ENCODE measurements at regions not wholly inside any gene's neighbourhood (a gene's known extent, or its start where the extent isn't known, plus 50 kb on each side); places are given as distances from the start of the nearest gene placed in this dataset.

DNA sequence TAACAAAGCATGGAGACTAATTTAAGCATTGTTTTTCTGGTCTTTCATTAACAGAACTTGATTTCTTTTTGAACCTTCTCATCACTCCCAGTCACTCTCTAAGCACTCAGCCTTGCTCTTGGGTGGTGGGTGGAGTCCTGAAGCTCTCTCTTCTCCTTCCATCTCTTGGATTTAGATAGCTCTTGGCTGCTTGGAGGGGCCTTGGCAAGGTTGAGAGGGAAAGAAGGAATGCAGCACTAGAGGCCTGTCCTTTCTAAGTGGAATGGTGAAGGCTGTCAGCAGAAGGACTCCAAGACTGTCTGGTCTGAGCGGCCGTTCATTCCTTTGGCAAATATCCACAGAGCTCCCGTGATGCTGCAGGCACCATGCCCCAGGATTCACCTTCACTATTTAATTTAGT lies 168.6 kb upstream of the E2F8 start:
- no peak for DNase-seq (ENCODE audit: low spot score)
- H4K20me1 ChIP-seq (ENCODE audit: insufficient read depth, poor library complexity, severe bottlenecking): no peaks in the 10 kb centered on the region
- no peak overlapping the region for H2AFZ ChIP-seq
- no peaks in the 10 kb centered on the region for H3K9me3 ChIP-seq (ENCODE audit: low read depth)
- no peaks in the 10 kb centered on the region for H3K27me3 ChIP-seq
- H3K79me2 ChIP-seq: no peaks in the 10 kb centered on the region
- WGBS (ENCODE audit: low lambda C conversion rate, missing lambda C conversion rate): 65% methylated on average over 3 of the region's 3 CpGs
- no peaks in the 10 kb centered on the region for H3K36me3 ChIP-seq (replicated peaks; ENCODE audit: insufficient read depth, low read depth)
- no peaks in the 10 kb centered on the region for H3K9me2 ChIP-seq (replicated peaks; ENCODE audit: insufficient read depth)
- H3K4me1 ChIP-seq (ENCODE audit: insufficient read depth): no peaks in the 10 kb centered on the region
- no peak overlapping the region for H3K4me2 ChIP-seq
- TF ChIP-seq EZH2phosphoT487 (IDR thresholded peaks at IDR 0.05; ENCODE audit: low read depth, severe bottlenecking, unreplicated experiment): no peak
- TF ChIP-seq, protein P1, sequence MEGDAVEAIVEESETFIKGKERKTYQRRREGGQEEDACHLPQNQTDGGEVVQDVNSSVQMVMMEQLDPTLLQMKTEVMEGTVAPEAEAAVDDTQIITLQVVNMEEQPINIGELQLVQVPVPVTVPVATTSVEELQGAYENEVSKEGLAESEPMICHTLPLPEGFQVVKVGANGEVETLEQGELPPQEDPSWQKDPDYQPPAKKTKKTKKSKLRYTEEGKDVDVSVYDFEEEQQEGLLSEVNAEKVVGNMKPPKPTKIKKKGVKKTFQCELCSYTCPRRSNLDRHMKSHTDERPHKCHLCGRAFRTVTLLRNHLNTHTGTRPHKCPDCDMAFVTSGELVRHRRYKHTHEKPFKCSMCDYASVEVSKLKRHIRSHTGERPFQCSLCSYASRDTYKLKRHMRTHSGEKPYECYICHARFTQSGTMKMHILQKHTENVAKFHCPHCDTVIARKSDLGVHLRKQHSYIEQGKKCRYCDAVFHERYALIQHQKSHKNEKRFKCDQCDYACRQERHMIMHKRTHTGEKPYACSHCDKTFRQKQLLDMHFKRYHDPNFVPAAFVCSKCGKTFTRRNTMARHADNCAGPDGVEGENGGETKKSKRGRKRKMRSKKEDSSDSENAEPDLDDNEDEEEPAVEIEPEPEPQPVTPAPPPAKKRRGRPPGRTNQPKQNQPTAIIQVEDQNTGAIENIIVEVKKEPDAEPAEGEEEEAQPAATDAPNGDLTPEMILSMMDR (IDR thresholded peaks at IDR 0.05; ENCODE audit: poor library complexity): no peak
- no peak overlapping the region for H3K27ac ChIP-seq
- H3K4me3 ChIP-seq: no peak overlapping the region

DNA sequence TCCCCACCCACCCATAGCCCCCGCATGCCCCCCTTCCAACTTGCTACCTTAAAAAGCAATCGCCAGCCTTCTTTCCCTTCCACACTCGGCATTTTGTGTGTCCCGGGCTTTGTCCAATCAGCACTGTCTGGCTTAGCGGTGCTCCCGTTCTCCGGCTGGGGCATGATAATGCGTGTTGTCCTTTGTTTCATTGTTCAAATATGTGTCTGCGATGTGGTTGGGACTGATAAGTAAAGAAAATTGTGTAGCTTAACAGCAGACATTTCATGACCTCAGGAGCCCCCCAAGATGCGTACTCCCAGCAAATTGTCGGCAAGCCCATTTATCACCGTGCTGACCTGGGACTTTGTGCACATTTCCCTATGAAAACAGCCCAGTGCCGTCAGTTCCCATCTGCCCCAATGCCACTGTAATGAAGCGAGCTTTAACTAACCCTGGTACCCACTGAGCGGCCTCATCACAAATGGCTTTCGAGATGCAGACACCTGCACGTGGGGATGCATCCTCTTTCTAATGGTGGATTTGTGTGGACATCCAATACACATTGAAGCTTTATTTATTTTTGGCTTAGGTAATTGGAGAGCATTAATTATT lies 167.0 kb upstream of the E2F8 start:
- H3K4me2 ChIP-seq: no peak overlapping the region
- H3K4me1 ChIP-seq (ENCODE audit: insufficient read depth): no peaks in the 10 kb centered on the region
- H4K20me1 ChIP-seq (ENCODE audit: insufficient read depth, poor library complexity, severe bottlenecking): no peaks in the 10 kb centered on the region
- no peak overlapping the region for H2AFZ ChIP-seq
- WGBS (ENCODE audit: low lambda C conversion rate, missing lambda C conversion rate): 91% methylated on average over 17 of the region's 17 CpGs
- no peaks in the 10 kb centered on the region for H3K9me2 ChIP-seq (replicated peaks; ENCODE audit: insufficient read depth)
- no peak overlapping the region for H3K4me3 ChIP-seq
- TF ChIP-seq EZH2 (IDR thresholded peaks at IDR 0.05; ENCODE audit: borderline replicate concordance) (no peak), EZH2phosphoT487 (IDR thresholded peaks at IDR 0.05; ENCODE audit: low read depth, severe bottlenecking, unreplicated experiment) (no peak)
- TF ChIP-seq, protein P1 (IDR thresholded peaks at IDR 0.05; ENCODE audit: poor library complexity): no peak
- H3K27ac ChIP-seq: no peak overlapping the region
- no peak for DNase-seq (ENCODE audit: low spot score)
- H3K9me3 ChIP-seq (ENCODE audit: low read depth): no peaks in the 10 kb centered on the region
- no peaks in the 10 kb centered on the region for H3K36me3 ChIP-seq (replicated peaks; ENCODE audit: insufficient read depth, low read depth)
- no peaks in the 10 kb centered on the region for H3K27me3 ChIP-seq
- no peaks in the 10 kb centered on the region for H3K79me2 ChIP-seq

DNA sequence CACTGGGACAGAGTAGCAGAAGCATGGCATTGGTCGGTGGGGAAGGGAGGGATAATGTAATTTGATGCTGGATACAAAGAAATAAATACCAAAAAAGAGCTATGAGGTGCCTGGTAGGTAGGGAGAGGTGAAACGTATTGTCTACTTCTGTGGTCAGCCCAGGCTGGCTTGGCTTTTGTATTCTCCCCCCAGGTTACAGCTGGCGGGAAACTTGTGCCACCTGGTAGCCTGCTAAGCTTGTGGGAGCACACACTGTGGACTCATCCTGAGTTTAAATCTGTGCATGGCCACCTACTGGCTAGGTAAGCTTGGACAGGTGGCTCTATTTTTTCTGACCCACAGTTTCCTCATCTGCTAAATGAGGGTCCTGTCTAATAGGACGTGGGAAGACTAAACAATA lies 165.2 kb upstream of the E2F8 start:
- 75% methylated on average over 4 of the region's 4 CpGs for WGBS (ENCODE audit: low lambda C conversion rate, missing lambda C conversion rate)
- no peaks in the 10 kb centered on the region for H3K9me2 ChIP-seq (replicated peaks; ENCODE audit: insufficient read depth)
- no peak overlapping the region for H3K4me3 ChIP-seq
- H3K4me1 ChIP-seq (ENCODE audit: insufficient read depth): no peaks in the 10 kb centered on the region
- no peaks in the 10 kb centered on the region for H3K27me3 ChIP-seq
- H3K27ac ChIP-seq: no peak overlapping the region
- DNase-seq (ENCODE audit: low spot score): no peak
- no peaks in the 10 kb centered on the region for H3K9me3 ChIP-seq (ENCODE audit: low read depth)
- no peaks in the 10 kb centered on the region for H4K20me1 ChIP-seq (ENCODE audit: insufficient read depth, poor library complexity, severe bottlenecking)
- no peak overlapping the region for H2AFZ ChIP-seq
- H3K79me2 ChIP-seq: no peaks in the 10 kb centered on the region
- H3K36me3 ChIP-seq (replicated peaks; ENCODE audit: insufficient read depth, low read depth): no peaks in the 10 kb centered on the region
- TF ChIP-seq EZH2phosphoT487 (IDR thresholded peaks at IDR 0.05; ENCODE audit: low read depth, severe bottlenecking, unreplicated experiment): no peak
- TF ChIP-seq, protein P1 (IDR thresholded peaks at IDR 0.05; ENCODE audit: poor library complexity): no peak
- TF ChIP-seq EZH2 (IDR thresholded peaks at IDR 0.05; ENCODE audit: borderline replicate concordance): no peak
- no peak overlapping the region for H3K4me2 ChIP-seq

DNA sequence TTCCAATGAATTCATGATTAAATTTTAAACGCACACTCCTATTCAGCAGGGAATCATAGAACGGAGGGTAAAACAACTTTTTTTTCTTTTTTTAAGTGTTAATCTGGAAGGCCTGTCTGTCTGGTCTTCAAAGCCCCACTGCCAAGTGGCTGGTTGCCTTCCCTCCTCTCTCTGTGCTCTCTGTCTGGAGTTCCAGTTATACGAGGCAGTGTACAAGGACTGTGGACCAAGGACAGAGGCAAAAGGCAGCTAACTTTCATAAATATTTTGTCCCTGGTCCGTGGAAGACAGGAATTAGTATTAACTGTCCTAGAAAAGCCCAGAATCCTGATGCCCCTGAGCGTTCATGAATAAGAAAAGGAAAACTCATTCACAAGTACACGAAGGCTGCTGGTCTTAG lies 164.0 kb upstream of the E2F8 start:
- TF ChIP-seq EZH2 (IDR thresholded peaks at IDR 0.05; ENCODE audit: borderline replicate concordance): no peak
- TF ChIP-seq, protein P1 (IDR thresholded peaks at IDR 0.05; ENCODE audit: poor library complexity): no peak
- no peak for TF ChIP-seq EZH2phosphoT487 (IDR thresholded peaks at IDR 0.05; ENCODE audit: low read depth, severe bottlenecking, unreplicated experiment)
- no peaks in the 10 kb centered on the region for H3K79me2 ChIP-seq
- H3K27ac ChIP-seq: no peak overlapping the region
- no peaks in the 10 kb centered on the region for H3K4me1 ChIP-seq (ENCODE audit: insufficient read depth)
- 64% methylated on average over 6 of the region's 6 CpGs for WGBS (ENCODE audit: low lambda C conversion rate, missing lambda C conversion rate)
- H3K27me3 ChIP-seq: no peaks in the 10 kb centered on the region
- H3K9me2 ChIP-seq (replicated peaks; ENCODE audit: insufficient read depth): no peaks in the 10 kb centered on the region
- H3K9me3 ChIP-seq (ENCODE audit: low read depth): no peaks in the 10 kb centered on the region
- no peak overlapping the region for H2AFZ ChIP-seq
- H3K4me2 ChIP-seq: no peak overlapping the region
- no peaks in the 10 kb centered on the region for H3K36me3 ChIP-seq (replicated peaks; ENCODE audit: insufficient read depth, low read depth)
- no peak overlapping the region for H3K4me3 ChIP-seq
- no peaks in the 10 kb centered on the region for H4K20me1 ChIP-seq (ENCODE audit: insufficient read depth, poor library complexity, severe bottlenecking)
- DNase-seq (ENCODE audit: low spot score): no peak
